ENCODE measurements at regions not wholly inside any gene's neighbourhood (a gene's known extent, or its start where the extent isn't known, plus 50 kb on each side); places are given as distances from the start of the nearest gene placed in this dataset.

GRCh38 chr6:22694092-22694724, 124.8 kb downstream of the HDGFL1 start:
- Histone ChIP-seq H4K20me1 (ENCODE audit: control insufficient read depth, extremely low read depth, insufficient read depth, low read length) (no peaks in the 10 kb centered on the region), H3K9ac (ENCODE audit: insufficient read depth, low read length) (no peak overlapping the region), H3K79me2 (ENCODE audit: control insufficient read depth, insufficient read depth, low read length) (no peaks in the 10 kb centered on the region), H3K4me1 (ENCODE audit: control insufficient read depth, extremely low read depth, insufficient read depth, low read length) (no peaks in the 10 kb centered on the region), H3K4me3 (replicated peaks in 1 of 4; ENCODE audit: control extremely low read depth in 1 of 4, insufficient read depth in 1 of 4, low read depth in 3 of 4, low read length in 4 of 4) (no peak overlapping the region), H3K9me3 (ENCODE audit: control insufficient read depth, insufficient read depth, low read depth, low read length) (no peaks in the 10 kb centered on the region), H3K4me2 (ENCODE audit: extremely low read depth, insufficient read depth, low read length) (no peak overlapping the region), H3K27ac (ENCODE audit: insufficient read depth, low read length) (no peak overlapping the region), H3K27me3 (ENCODE audit: control insufficient read depth, insufficient read depth, low read length) (no peaks in the 10 kb centered on the region), H2AFZ (ENCODE audit: low read length) (no peak overlapping the region), H3K36me3 (ENCODE audit: control insufficient read depth, insufficient read depth, low read length) (no peaks in the 10 kb centered on the region)
- TF ChIP-seq CTCF (conservative IDR thresholded peaks at IDR 0.05 in 1 of 2, IDR thresholded peaks at IDR 0.05 in 1 of 2; ENCODE audit: low read depth in 1 of 2, low read length in 2 of 2) (no peak), EZH2 (IDR thresholded peaks at IDR 0.05; ENCODE audit: low read length, missing control alignments) (no peak)
- DNase-seq (ENCODE audit: low read depth in 2 of 2), result no peak

- Histone ChIP-seq H3K4me1 (ENCODE audit: control insufficient read depth, extremely low read depth, insufficient read depth, low read length) (no peaks in the 10 kb centered on the region), H3K4me2 (ENCODE audit: extremely low read depth, insufficient read depth, low read length) (no peak overlapping the region), H3K27ac (ENCODE audit: insufficient read depth, low read length) (no peak overlapping the region), H3K9ac (ENCODE audit: insufficient read depth, low read length) (no peak overlapping the region), H3K4me3 (replicated peaks in 1 of 4; ENCODE audit: control extremely low read depth in 1 of 4, insufficient read depth in 1 of 4, low read depth in 3 of 4, low read length in 4 of 4) (no peak overlapping the region), H3K27me3 (ENCODE audit: control insufficient read depth, insufficient read depth, low read length) (no peaks in the 10 kb centered on the region), H3K9me3 (ENCODE audit: control insufficient read depth, insufficient read depth, low read depth, low read length) (no peaks in the 10 kb centered on the region), H3K79me2 (ENCODE audit: control insufficient read depth, insufficient read depth, low read length) (no peaks in the 10 kb centered on the region), H2AFZ (ENCODE audit: low read length) (no peak overlapping the region), H3K36me3 (ENCODE audit: control insufficient read depth, insufficient read depth, low read length) (no peaks in the 10 kb centered on the region), H4K20me1 (ENCODE audit: control insufficient read depth, extremely low read depth, insufficient read depth, low read length) (no peaks in the 10 kb centered on the region)
- no peak for DNase-seq (ENCODE audit: low read depth in 2 of 2)
- TF ChIP-seq EZH2 (IDR thresholded peaks at IDR 0.05; ENCODE audit: low read length, missing control alignments) (no peak), CTCF (conservative IDR thresholded peaks at IDR 0.05 in 1 of 2, IDR thresholded peaks at IDR 0.05 in 1 of 2; ENCODE audit: low read depth in 1 of 2, low read length in 2 of 2) (no peak)
Observed at GRCh38 chr6:22696481-22696880, 127.1 kb downstream of the HDGFL1 start.

- Histone ChIP-seq H4K20me1 (ENCODE audit: control insufficient read depth, extremely low read depth, insufficient read depth, low read length) (no peaks in the 10 kb centered on the region), H3K9me3 (ENCODE audit: control insufficient read depth, insufficient read depth, low read depth, low read length) (no peaks in the 10 kb centered on the region), H3K36me3 (ENCODE audit: control insufficient read depth, insufficient read depth, low read length) (no peaks in the 10 kb centered on the region), H3K4me2 (ENCODE audit: extremely low read depth, insufficient read depth, low read length) (no peak overlapping the region), H3K27me3 (ENCODE audit: control insufficient read depth, insufficient read depth, low read length) (no peaks in the 10 kb centered on the region), H3K27ac (ENCODE audit: insufficient read depth, low read length) (no peak overlapping the region), H3K4me1 (ENCODE audit: control insufficient read depth, extremely low read depth, insufficient read depth, low read length) (no peaks in the 10 kb centered on the region), H2AFZ (ENCODE audit: low read length) (no peak overlapping the region), H3K9ac (ENCODE audit: insufficient read depth, low read length) (no peak overlapping the region), H3K79me2 (ENCODE audit: control insufficient read depth, insufficient read depth, low read length) (no peaks in the 10 kb centered on the region), H3K4me3 (replicated peaks in 1 of 4; ENCODE audit: control extremely low read depth in 1 of 4, insufficient read depth in 1 of 4, low read depth in 3 of 4, low read length in 4 of 4) (no peak overlapping the region)
- no peak for DNase-seq (ENCODE audit: low read depth in 2 of 2)
- TF ChIP-seq EZH2 (IDR thresholded peaks at IDR 0.05; ENCODE audit: low read length, missing control alignments) (no peak), CTCF (conservative IDR thresholded peaks at IDR 0.05 in 1 of 2, IDR thresholded peaks at IDR 0.05 in 1 of 2; ENCODE audit: low read depth in 1 of 2, low read length in 2 of 2) (no peak)
Observed at GRCh38 chr6:22697306-22697705, 127.9 kb downstream of the HDGFL1 start.
